GM23338 (cell line): ENCODE measurements at regions not wholly inside any gene's neighbourhood (a gene's known extent, or its start where the extent isn't known, plus 50 kb on each side); places are given as distances from the start of the nearest gene placed in this dataset.

Experiments
- CREB1 ChIP-seq: fragments of 250-450 bp; sonication (Bioruptor Pico); IDR thresholded peaks from 2 replicates; pipeline ENCODE4 v1.5.0; 2020; ENCODE audit warnings: low read depth, mild to moderate bottlenecking, moderate library complexity
- CTCF ChIP-seq, 2 experiments: fragments of 200-600 bp in 1 of 2; sonication (generic) in 1 of 2; conservative IDR thresholded peaks; 2 replicates each; pipeline versions ENCODE4 v1.5.1 to v1.6.1; 2016 to 2017; ENCODE audit warnings: antibody characterized with exemption in 2 of 2, low read depth in 2 of 2, mild to moderate bottlenecking in 2 of 2, moderate library complexity in 1 of 2
- ETS1 ChIP-seq: IDR thresholded peaks from 2 replicates; pipeline ENCODE4 v1.6.1; 2016; ENCODE audit warnings: antibody characterized with exemption
- EZH2 ChIP-seq: fragments of 200-600 bp; sonication (generic); IDR thresholded peaks from one replicate; pipeline ENCODE4 v1.8.0; 2017; ENCODE audit warnings: antibody characterized with exemption, mild to moderate bottlenecking, low read depth; ENCODE audit not compliant: unreplicated experiment
- EZH2phosphoT487 ChIP-seq: fragments of 200-600 bp; sonication (generic); IDR thresholded peaks from one replicate; pipeline ENCODE4 v1.8.1; 2018; ENCODE audit warnings: antibody characterized with exemption; ENCODE audit not compliant: unreplicated experiment
- JUNB ChIP-seq: IDR thresholded peaks from one replicate; pipeline ENCODE4 v1.6.1; 2016; ENCODE audit warnings: antibody characterized with exemption; ENCODE audit not compliant: unreplicated experiment
- POLR2AphosphoS5 ChIP-seq: IDR thresholded peaks from 2 replicates; pipeline ENCODE4 v1.6.1; 2016; ENCODE audit warnings: antibody characterized with exemption, low read depth
- REST ChIP-seq: IDR thresholded peaks from one replicate; pipeline ENCODE4 v1.6.1; 2018; ENCODE audit warnings: antibody characterized with exemption; ENCODE audit not compliant: unreplicated experiment
- STAT1 ChIP-seq: IDR thresholded peaks from one replicate; pipeline ENCODE4 v1.6.1; 2016; ENCODE audit warnings: antibody characterized with exemption; ENCODE audit not compliant: unreplicated experiment
- ZNF114 ChIP-seq: fragments of 250-450 bp; sonication (Bioruptor Pico); IDR thresholded peaks from 2 replicates; pipeline ENCODE4 v1.5.0; 2020; ENCODE audit warnings: mild to moderate bottlenecking, moderate library complexity

GRCh38 chr2:236865052-236865451 lies 220.6 kb upstream of the COPS8 start:
- TF ChIP-seq CTCF (conservative IDR thresholded peaks at IDR 0.05; ENCODE audit: low read depth in 2 of 2) (no peak), EZH2 (no peak), POLR2AphosphoS5 (no peak), EZH2phosphoT487 (no peak), REST (no peak), CREB1 (CRISPR knock-in tag) (no peak), ETS1 (no peak), STAT1 (no peak), JUNB (no peak), ZNF114 (CRISPR knock-in tag) (no peak)
